GM12878 (cell line): ENCODE measurements at regions not wholly inside any gene's neighbourhood (a gene's known extent, or its start where the extent isn't known, plus 50 kb on each side); places are given as distances from the start of the nearest gene placed in this dataset.

Experiments
- ASH2L ChIP-seq: fragments of 300-600, 200-600 bp; sonication (generic); IDR thresholded peaks from 2 replicates; pipeline ENCODE4 v1.6.1; 2017; ENCODE audit warnings: low read depth, mild to moderate bottlenecking, borderline replicate concordance
- ATF3 ChIP-seq: IDR thresholded peaks from 2 replicates; pipeline ENCODE4 v1.6.1; 2011; ENCODE audit warnings: low read depth, mild to moderate bottlenecking, low read length, moderate library complexity, borderline replicate concordance; ENCODE audit errors: extremely low read depth
- E2F4 ChIP-seq: IDR thresholded peaks from 2 replicates; pipeline ENCODE4 v1.6.1; 2012; ENCODE audit warnings: low read depth, low read length, improper control_type of control experiment
- EP300 ChIP-seq, 2 experiments: fragments of 150-350 bp in 1 of 2; IDR thresholded peaks; 2 replicates each; pipeline ENCODE4 v1.6.1; 2011 to 2012; ENCODE audit warnings: low read depth in 2 of 2, low read length in 2 of 2, borderline replicate concordance in 1 of 2, improper control_type of control experiment in 1 of 2, inconsistent platforms in 1 of 2; ENCODE audit not compliant: control insufficient read depth in 1 of 2
- MLLT1 ChIP-seq: fragments of 450-650 bp; IDR thresholded peaks from 2 replicates; pipeline ENCODE4 v1.6.1; 2016; ENCODE audit warnings: mild to moderate bottlenecking
- MTA2 ChIP-seq: fragments of 450-650 bp; IDR thresholded peaks from 2 replicates; pipeline ENCODE4 v1.6.1; 2016; ENCODE audit warnings: low read depth, mild to moderate bottlenecking, moderate library complexity
- MYC ChIP-seq: IDR thresholded peaks from 2 replicates; pipeline ENCODE4 v1.6.1; 2011; ENCODE audit warnings: mild to moderate bottlenecking, low read length, moderate library complexity, inconsistent platforms; ENCODE audit not compliant: insufficient read depth, insufficient replicate concordance, insufficient read length, severe bottlenecking
- NR2C1 ChIP-seq: fragments of 450-650 bp; IDR thresholded peaks from 2 replicates; pipeline ENCODE4 v1.6.1; 2017; ENCODE audit warnings: antibody characterized with exemption, mild to moderate bottlenecking, moderate library complexity
- POLR2AphosphoS5 ChIP-seq: IDR thresholded peaks from 2 replicates; pipeline ENCODE4 v1.6.1; 2011; ENCODE audit warnings: mild to moderate bottlenecking, low read length, inconsistent platforms
- ZNF274 ChIP-seq: IDR thresholded peaks from one replicate; pipeline ENCODE4 v1.8.0; 2011; ENCODE audit not compliant: insufficient read length, insufficient read depth

GRCh38 chr16:55078153-55078552 is 147.5 kb downstream of the IRX5 start (continued):
- no peak for TF ChIP-seq E2F4
- no peak for TF ChIP-seq MTA2
- no peak for TF ChIP-seq ATF3
- no peak for TF ChIP-seq POLR2AphosphoS5
- TF ChIP-seq ASH2L = no peak
- no peak for TF ChIP-seq EP300 (IDR thresholded peaks at IDR 0.05; ENCODE audit: borderline replicate concordance in 1 of 2, control insufficient read depth in 1 of 2, low read depth in 2 of 2, low read length in 2 of 2)
- TF ChIP-seq MYC = no peak
- no peak for TF ChIP-seq NR2C1
- no peak for TF ChIP-seq MLLT1
- no peak for TF ChIP-seq ZNF274
